IPS-15b (cell line): ENCODE measurements at regions not wholly inside any gene's neighbourhood (a gene's known extent, or its start where the extent isn't known, plus 50 kb on each side); places are given as distances from the start of the nearest gene placed in this dataset.
"Not testable (repeated sequence)": the region's sequence is repeated elsewhere in the genome, so short reads cannot be mapped to it uniquely, and the experiment has no call there.

Experiments used
- H3K27me3 ChIP-seq: one replicate; pipeline ENCODE4 v1.6.1; 2013; ENCODE audit warnings: low read length; ENCODE audit not compliant: control insufficient read depth, insufficient read depth
- H3K36me3 ChIP-seq: one replicate; pipeline ENCODE4 v1.6.1; 2013; ENCODE audit warnings: low read length; ENCODE audit not compliant: control insufficient read depth, insufficient read depth
- H3K4me1 ChIP-seq: one replicate; pipeline ENCODE4 v1.6.1; 2013; ENCODE audit warnings: mild to moderate bottlenecking, low read length; ENCODE audit not compliant: control insufficient read depth, insufficient read depth
- H3K4me3 ChIP-seq: one replicate; pipeline ENCODE4 v1.5.1; 2013; ENCODE audit warnings: low read depth, low read length
- H3K9ac ChIP-seq: one replicate; pipeline ENCODE4 v1.6.1; 2013; ENCODE audit warnings: low read depth, mild to moderate bottlenecking, low read length
- H3K9me3 ChIP-seq: one replicate; pipeline ENCODE4 v1.6.1; 2013; ENCODE audit warnings: mild to moderate bottlenecking, low read length; ENCODE audit not compliant: control insufficient read depth, insufficient read depth

DNA sequence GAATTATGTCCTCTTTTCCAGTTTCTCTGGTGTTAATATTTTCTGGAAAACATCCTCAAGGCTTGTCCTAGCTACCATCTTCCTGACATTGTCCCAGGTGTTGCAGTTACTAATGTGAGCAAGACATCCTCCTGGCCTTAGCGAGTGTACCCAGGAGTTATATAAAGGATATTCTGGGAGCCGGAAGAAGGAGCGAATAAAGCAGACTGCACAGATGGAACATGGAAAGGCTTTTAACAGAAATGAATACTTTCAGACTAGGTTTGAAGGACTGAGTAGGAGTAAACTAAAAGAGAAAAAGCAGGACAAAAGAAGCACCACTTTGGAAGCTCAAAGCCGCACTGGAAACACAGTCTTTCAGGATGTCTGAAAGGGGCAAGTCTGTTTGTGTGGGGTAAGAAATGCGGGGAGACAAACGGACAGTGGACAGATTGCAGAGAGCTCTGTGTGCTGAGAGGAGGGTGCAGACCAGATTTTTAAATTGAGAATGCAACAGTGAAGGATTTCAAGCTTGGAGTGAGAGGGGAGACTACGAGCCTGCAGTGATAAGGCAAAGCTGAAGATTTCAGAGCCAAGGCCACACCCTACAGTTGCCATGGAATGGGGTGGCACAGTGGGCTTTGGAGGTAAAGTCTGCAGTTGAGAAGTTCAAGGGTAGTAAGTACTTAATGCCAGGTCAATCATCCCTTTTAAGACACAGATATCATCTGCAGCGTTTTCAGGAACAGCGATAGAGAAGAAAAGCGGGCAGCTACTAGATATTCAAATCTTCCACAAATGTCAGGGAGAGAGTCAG, 94.1 kb upstream of the TAF11L2 start:
- H3K4me3 ChIP-seq = no peak overlapping the region
- no peaks in the 10 kb centered on the region for H3K36me3 ChIP-seq
- peaks cover 4% of the 10 kb centered on the region for H3K27me3 ChIP-seq
- no peaks in the 10 kb centered on the region for H3K9me3 ChIP-seq
- H3K9ac ChIP-seq = no peak overlapping the region
- H3K4me1 ChIP-seq = peaks cover 49% of the 10 kb centered on the region

DNA sequence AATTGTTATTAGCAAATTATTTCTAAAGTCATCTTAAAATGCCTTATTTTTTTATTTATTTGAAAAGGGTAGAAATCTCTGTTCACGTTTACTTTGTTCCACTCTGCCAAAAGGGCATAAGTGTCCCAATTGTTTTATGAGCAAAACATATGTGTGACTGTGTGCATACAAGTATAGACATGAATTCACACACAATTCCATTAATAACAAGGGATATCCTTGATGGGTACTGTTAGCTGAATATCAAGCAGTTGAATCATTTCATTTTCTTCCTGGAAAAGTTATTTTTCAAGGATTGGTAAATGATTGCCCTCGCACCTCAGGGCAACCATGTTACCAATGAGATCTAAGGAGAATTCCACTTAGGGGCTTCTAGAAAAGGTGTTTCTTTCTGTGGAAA, 92.1 kb upstream of the TAF11L2 start:
- no peak overlapping the region for H3K9ac ChIP-seq
- H3K36me3 ChIP-seq = no peaks in the 10 kb centered on the region
- H3K9me3 ChIP-seq = no peaks in the 10 kb centered on the region
- peaks cover 4% of the 10 kb centered on the region for H3K27me3 ChIP-seq
- peaks cover 31% of the 10 kb centered on the region for H3K4me1 ChIP-seq
- H3K4me3 ChIP-seq = no peak overlapping the region

DNA sequence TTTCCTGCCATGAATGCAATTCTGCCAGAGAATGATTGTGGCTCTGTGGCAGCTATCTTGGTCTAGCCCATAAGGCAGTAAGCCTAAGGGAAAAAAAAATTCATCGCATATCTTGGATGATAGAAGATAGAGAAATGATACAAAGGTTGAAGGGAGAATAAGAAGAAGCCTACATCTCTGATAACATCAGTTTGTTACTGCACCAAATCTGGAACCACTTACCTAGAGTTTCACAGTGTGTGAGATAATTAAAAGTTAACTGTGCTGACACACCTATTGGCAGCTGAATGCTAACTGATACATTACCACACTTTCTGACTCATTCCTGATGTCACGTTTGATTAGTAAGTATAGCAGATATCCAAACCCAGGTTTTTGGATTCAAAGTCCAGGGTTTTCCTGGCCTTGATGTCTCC, 91.6 kb upstream of the TAF11L2 start:
- Histone ChIP-seq H3K9ac (no peak overlapping the region), H3K4me1 (peaks cover 31% of the 10 kb centered on the region), H3K27me3 (peaks cover 4% of the 10 kb centered on the region), H3K9me3 (no peaks in the 10 kb centered on the region), H3K36me3 (no peaks in the 10 kb centered on the region), H3K4me3 (no peak overlapping the region)

DNA sequence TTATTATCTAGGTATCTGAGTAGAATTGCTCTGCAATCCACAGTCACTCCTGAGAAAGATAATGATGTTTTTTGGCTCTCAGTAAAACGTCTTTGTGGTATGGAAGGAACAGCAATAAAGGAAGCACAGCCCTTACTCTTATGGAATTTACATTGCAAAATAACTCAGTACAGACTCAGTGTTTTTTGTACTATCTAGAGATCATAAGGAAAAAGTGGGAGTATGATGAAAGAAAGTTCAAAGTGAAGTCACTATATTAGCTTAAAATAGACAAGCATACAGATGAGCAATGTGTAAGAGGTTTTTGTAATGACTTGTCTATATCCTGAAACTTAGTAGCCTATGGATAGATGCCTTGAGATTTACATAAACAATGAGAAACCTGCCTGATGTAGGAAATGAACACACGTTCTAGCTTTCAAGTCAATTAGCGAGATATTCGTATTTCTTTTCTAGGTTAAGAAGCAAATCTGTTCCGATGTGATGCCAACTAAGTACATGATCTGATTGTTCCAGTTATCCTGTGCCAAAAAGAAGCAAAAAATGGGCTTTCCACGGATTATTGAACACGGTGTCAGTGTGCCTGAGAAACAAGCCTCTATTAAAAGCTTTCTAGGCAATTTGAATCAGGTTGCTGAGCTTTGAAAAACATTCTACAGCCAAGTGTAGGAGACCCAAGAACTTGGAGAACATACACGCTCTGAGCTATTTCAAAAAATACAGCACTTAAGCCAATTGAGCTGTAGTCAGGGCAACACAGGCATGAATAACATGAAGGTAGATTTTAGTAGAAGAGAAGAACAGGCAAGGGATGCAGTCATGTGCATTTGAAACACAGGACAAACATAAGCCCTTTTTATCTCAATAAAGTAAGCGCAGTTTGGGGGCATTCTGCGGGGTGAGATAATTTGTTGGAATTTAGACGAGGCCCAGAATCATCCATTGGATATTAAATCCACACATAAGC, 86.3 kb upstream of the TAF11L2 start:
- Histone ChIP-seq H3K9me3 (no peaks in the 10 kb centered on the region), H3K9ac (no peak overlapping the region), H3K27me3 (no peaks in the 10 kb centered on the region), H3K4me3 (no peak overlapping the region), H3K4me1 (peaks cover 18% of the 10 kb centered on the region), H3K36me3 (no peaks in the 10 kb centered on the region)

DNA sequence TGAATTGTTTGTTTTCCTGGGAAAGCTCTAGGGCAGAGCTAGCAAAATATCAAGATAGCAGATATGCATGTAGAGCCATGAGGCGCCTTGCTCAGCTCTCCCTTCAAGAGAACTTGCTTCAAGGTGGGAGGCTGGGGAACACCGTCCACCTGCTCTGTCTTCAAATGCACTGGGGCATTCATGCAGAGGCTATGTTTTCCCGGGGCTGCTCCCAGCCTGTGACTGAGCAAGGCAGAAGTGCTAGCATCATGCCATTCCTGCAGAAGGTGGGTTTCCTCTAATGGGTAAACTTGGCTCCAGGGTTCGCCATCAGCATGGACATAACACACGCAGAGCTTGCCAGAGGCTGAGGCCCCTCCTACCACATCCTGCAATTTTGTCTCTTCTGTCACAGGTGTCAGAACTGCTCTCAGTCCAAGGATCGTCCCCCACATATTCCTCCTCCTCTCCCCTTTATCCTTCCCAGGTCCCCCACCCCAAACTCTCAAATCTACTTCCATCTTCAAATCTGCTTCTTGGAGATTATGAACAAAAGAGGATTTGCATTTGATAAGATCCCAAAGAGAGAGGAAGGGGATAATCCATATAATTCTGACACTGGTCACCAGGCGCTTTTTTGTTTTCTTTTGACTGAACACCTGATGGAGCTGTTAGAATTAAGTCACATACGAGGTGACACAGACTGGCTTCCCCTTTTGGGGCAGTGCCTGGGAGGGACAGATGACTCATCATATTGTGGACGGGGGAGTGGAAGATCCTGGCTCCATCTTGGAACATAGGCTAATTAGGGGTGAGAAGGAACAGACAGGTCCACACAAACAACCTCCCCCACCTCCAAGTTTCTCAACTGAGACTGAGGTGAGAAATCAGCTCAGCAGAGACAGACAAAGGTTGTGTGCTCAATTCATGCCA, 85.0 kb upstream of the TAF11L2 start:
- Histone ChIP-seq H3K4me3 (no peak overlapping the region), H3K27me3 (no peaks in the 10 kb centered on the region), H3K4me1 (peaks cover 18% of the 10 kb centered on the region), H3K9ac (no peak overlapping the region), H3K36me3 (no peaks in the 10 kb centered on the region), H3K9me3 (no peaks in the 10 kb centered on the region)

DNA sequence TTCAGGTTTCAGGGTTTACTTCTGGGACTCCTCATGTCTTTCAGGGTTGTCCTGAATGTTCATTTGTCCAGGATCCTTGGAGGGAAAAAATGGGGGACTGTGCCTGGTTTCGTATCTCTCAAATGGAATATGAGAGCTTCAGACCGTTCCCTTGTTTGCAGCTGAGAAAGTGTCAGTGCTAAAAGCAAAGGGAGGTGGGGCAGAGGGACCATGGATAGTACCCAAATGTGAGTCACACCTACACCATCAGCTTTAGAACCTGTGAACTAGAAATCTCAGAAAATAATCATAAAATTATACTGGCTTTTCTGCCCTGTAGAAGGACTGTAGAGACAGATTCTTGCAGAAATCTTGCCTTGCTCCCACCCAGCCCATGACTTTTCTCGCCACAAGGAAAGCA, 84.3 kb upstream of the TAF11L2 start:
- Histone ChIP-seq H3K36me3 (no peaks in the 10 kb centered on the region), H3K4me3 (no peak overlapping the region), H3K9me3 (no peaks in the 10 kb centered on the region), H3K9ac (no peak overlapping the region), H3K27me3 (no peaks in the 10 kb centered on the region), H3K4me1 (peaks cover 18% of the 10 kb centered on the region)

DNA sequence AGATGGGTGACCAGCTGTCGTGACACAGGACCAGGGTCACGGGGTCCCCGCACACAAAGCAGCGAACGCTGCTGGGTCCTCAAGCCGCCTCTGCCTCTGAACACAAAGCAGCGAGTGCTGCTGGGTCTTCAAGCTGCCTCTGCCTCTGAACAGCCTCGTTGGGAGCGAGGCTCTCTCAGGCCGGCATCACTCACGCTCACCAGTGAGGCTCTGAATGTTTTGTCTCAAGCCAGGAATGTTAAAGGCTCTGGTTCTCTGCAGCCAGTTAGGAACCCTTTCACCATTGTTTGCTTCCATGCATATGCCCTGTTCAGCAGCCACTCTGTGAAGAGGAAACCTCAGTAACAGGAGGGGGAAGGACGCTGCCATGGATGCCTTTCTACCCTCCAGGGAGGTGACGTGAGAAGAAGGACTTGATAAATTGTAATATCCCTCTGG, 82.7 kb upstream of the TAF11L2 start:
- H3K9me3 ChIP-seq = no peaks in the 10 kb centered on the region
- no peaks in the 10 kb centered on the region for H3K27me3 ChIP-seq
- no peak overlapping the region for H3K4me3 ChIP-seq
- no peak overlapping the region for H3K9ac ChIP-seq
- no peaks in the 10 kb centered on the region for H3K36me3 ChIP-seq
- peaks cover 18% of the 10 kb centered on the region for H3K4me1 ChIP-seq

DNA sequence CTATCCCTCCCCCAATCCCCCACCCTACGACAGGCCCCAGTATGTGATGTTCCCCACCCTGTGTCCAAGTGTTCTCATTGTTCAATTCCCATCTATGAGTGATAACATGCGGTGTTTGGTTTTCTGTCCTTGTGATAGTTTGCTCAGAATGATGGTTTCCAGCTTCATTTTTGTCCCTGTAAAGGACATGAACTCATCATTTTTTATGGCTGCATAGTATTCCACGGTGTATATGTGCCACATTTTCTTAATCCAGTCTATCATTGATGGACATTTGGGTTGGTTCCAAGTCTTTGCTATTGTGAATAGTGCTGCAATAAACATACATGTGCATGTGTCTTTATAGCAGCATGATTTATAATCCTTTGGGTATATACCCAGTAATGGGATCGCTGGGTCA, 81.7 kb upstream of the TAF11L2 start:
- H3K36me3 ChIP-seq, H3K27me3 ChIP-seq, H3K9me3 ChIP-seq, H3K9ac ChIP-seq, H3K4me3 ChIP-seq: not testable (repeated sequence)
- peaks cover 18% of the 10 kb centered on the region for H3K4me1 ChIP-seq

DNA sequence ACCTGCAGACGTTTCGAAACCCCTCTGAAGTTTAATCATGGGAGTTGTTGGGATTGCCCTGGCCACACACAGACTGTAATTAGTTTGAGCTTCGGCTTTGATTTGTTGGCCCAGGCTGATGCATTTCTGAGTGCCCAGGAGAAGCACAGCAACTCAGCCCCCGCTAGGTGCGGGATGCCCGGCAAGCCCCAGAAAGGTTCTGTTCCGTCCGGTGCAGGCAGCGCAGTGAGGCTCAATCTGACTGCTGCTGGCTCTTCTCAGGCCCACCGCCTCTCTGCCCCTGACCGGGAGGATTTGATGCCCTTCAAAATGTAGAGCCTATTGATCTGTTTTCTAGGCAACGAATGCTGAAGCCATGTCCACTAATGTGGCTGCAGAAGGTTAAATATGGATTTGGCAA, 73.4 kb upstream of the TAF11L2 start:
- Histone ChIP-seq H3K9me3 (no peaks in the 10 kb centered on the region), H3K36me3 (no peaks in the 10 kb centered on the region), H3K4me3 (no peak overlapping the region), H3K9ac (no peak overlapping the region), H3K27me3 (no peaks in the 10 kb centered on the region), H3K4me1 (peaks cover 6% of the 10 kb centered on the region)

DNA sequence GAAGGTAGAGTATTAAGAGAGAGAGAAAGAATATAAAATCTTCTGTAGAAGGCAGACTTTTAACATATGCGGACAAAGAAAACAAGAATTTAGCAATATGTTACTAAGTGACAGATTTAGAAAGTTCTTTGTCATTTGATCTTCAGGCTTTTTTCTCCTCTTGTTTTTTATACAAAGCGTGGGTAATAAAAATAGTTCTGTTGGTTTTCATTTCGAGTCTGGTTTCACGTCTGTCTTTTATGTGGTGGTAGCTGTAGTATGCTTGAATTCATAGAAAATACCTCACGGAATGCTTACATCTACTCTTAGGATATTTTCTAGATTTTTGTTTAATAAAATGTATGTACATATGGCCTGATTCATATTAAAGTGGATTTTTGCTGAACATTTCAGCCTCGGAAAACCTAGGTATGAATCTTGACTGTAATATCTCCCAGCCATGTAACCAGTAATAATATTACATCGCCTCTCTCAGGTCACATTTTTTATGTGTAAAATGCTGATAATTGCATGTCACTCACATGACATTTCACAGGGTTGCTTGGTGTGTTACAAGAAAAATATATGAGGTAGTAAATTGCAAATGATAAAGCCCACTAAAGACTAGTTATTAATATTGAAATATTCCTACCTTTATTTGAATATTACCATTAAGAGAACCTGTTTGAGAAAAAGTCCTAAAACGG, 72.5 kb upstream of the TAF11L2 start:
- Histone ChIP-seq H3K9me3 (no peaks in the 10 kb centered on the region), H3K36me3 (no peaks in the 10 kb centered on the region), H3K4me1 (peaks cover 13% of the 10 kb centered on the region), H3K27me3 (no peaks in the 10 kb centered on the region), H3K4me3 (no peak overlapping the region), H3K9ac (no peak overlapping the region)
